ENCODE measurements at regions not wholly inside any gene's neighbourhood (a gene's known extent, or its start where the extent isn't known, plus 50 kb on each side); places are given as distances from the start of the nearest gene placed in this dataset.

GRCh38 chr12:74614426-74614825 lies 76.8 kb downstream of the ATXN7L3B start:
- CTCF ChIA-PET = no interaction called here
- POLR2A ChIA-PET = no interaction called here

GRCh38 chr12:74619084-74619483 lies 81.4 kb downstream of the ATXN7L3B start:
- Mint-ChIP-seq H3K9me3 (no peaks in the 10 kb centered on the region), H3K4me3 (no peak overlapping the region), H3K27ac (no peak overlapping the region), H3K36me3 (no peaks in the 10 kb centered on the region), H3K27me3 (no peaks in the 10 kb centered on the region), H3K4me1 (no peaks in the 10 kb centered on the region)
- ATAC-seq (no peak), DNase-seq (no peak)
- H3K4me1 ChIP-seq (ENCODE audit: control insufficient read depth in 2 of 2, insufficient read depth in 2 of 2, low read length in 2 of 2) = no peaks in the 10 kb centered on the region
- intact Hi-C loops (cut with micrococcal nuclease) = no loop called here
- no peak overlapping the region for H3K27ac ChIP-seq (ENCODE audit: low read depth, low read length)
- CTCF ChIA-PET = no interaction called here
- POLR2A ChIA-PET = no interaction called here
- no peaks in the 10 kb centered on the region for H3K27me3 ChIP-seq (ENCODE audit: control insufficient read depth in 2 of 2, insufficient read depth in 2 of 2, low read length in 2 of 2)
- no peaks in the 10 kb centered on the region for H3K36me3 ChIP-seq (ENCODE audit: control insufficient read depth in 2 of 3, insufficient read depth in 3 of 3, low read length in 3 of 3)
- H3K4me3 ChIP-seq (ENCODE audit: low read length) = no peak overlapping the region
- H3K9me3 ChIP-seq (ENCODE audit: control insufficient read depth in 2 of 3, low read length in 3 of 3) = no peaks in the 10 kb centered on the region

More at GRCh38 chr12:74614426-74614825, 76.8 kb downstream of the ATXN7L3B start:
- H3K36me3 Mint-ChIP-seq = no peaks in the 10 kb centered on the region
- H3K27me3 Mint-ChIP-seq = no peaks in the 10 kb centered on the region
- Histone ChIP-seq H3K9me3 (ENCODE audit: control insufficient read depth in 2 of 3, low read length in 3 of 3) (no peaks in the 10 kb centered on the region), H3K27me3 (ENCODE audit: control insufficient read depth in 2 of 2, insufficient read depth in 2 of 2, low read length in 2 of 2) (no peaks in the 10 kb centered on the region), H3K4me3 (ENCODE audit: low read length) (no peak overlapping the region), H3K36me3 (ENCODE audit: control insufficient read depth in 2 of 3, insufficient read depth in 3 of 3, low read length in 3 of 3) (no peaks in the 10 kb centered on the region), H3K4me1 (ENCODE audit: control insufficient read depth in 2 of 2, insufficient read depth in 2 of 2, low read length in 2 of 2) (no peaks in the 10 kb centered on the region), H3K27ac (ENCODE audit: low read depth, low read length) (no peak overlapping the region)
- H3K27ac Mint-ChIP-seq = no peak overlapping the region
- H3K4me3 Mint-ChIP-seq = no peak overlapping the region
- no peaks in the 10 kb centered on the region for H3K9me3 Mint-ChIP-seq
- no peak for ATAC-seq
- no peak for DNase-seq
- no peaks in the 10 kb centered on the region for H3K4me1 Mint-ChIP-seq
- intact Hi-C loops (cut with micrococcal nuclease) = no loop called here

GRCh38 chr12:74619884-74620283 lies 82.2 kb downstream of the ATXN7L3B start:
- Mint-ChIP-seq H3K9me3 (no peaks in the 10 kb centered on the region), H3K36me3 (no peaks in the 10 kb centered on the region), H3K4me1 (no peaks in the 10 kb centered on the region), H3K27me3 (no peaks in the 10 kb centered on the region), H3K27ac (no peak overlapping the region), H3K4me3 (no peak overlapping the region)
- H3K9me3 ChIP-seq (ENCODE audit: control insufficient read depth in 2 of 3, low read length in 3 of 3) = no peaks in the 10 kb centered on the region
- H3K4me3 ChIP-seq (ENCODE audit: low read length) = no peak overlapping the region
- no peak overlapping the region for H3K27ac ChIP-seq (ENCODE audit: low read depth, low read length)
- no peaks in the 10 kb centered on the region for H3K36me3 ChIP-seq (ENCODE audit: control insufficient read depth in 2 of 3, insufficient read depth in 3 of 3, low read length in 3 of 3)
- DNase-seq = no peak
- no peaks in the 10 kb centered on the region for H3K4me1 ChIP-seq (ENCODE audit: control insufficient read depth in 2 of 2, insufficient read depth in 2 of 2, low read length in 2 of 2)
- no peaks in the 10 kb centered on the region for H3K27me3 ChIP-seq (ENCODE audit: control insufficient read depth in 2 of 2, insufficient read depth in 2 of 2, low read length in 2 of 2)
- no peak for ATAC-seq
- CTCF ChIA-PET = no interaction called here
- intact Hi-C loops (cut with micrococcal nuclease) = no loop called here
- POLR2A ChIA-PET = no interaction called here

GRCh38 chr12:74620921-74621320 lies 83.3 kb downstream of the ATXN7L3B start:
- no peak overlapping the region for H3K4me3 Mint-ChIP-seq
- Histone ChIP-seq H3K27me3 (ENCODE audit: control insufficient read depth in 2 of 2, insufficient read depth in 2 of 2, low read length in 2 of 2) (no peaks in the 10 kb centered on the region), H3K27ac (ENCODE audit: low read depth, low read length) (no peak overlapping the region), H3K4me1 (ENCODE audit: control insufficient read depth in 2 of 2, insufficient read depth in 2 of 2, low read length in 2 of 2) (no peaks in the 10 kb centered on the region), H3K36me3 (ENCODE audit: control insufficient read depth in 2 of 3, insufficient read depth in 3 of 3, low read length in 3 of 3) (no peaks in the 10 kb centered on the region), H3K9me3 (ENCODE audit: control insufficient read depth in 2 of 3, low read length in 3 of 3) (no peaks in the 10 kb centered on the region), H3K4me3 (ENCODE audit: low read length) (no peak overlapping the region)
- H3K4me1 Mint-ChIP-seq = no peaks in the 10 kb centered on the region
- no peak overlapping the region for H3K27ac Mint-ChIP-seq
- no peaks in the 10 kb centered on the region for H3K36me3 Mint-ChIP-seq
- no peaks in the 10 kb centered on the region for H3K9me3 Mint-ChIP-seq
- intact Hi-C loops (cut with micrococcal nuclease) = no loop called here
- ATAC-seq = no peak
- no peaks in the 10 kb centered on the region for H3K27me3 Mint-ChIP-seq
- no peak for DNase-seq
- ChIA-PET CTCF (no interaction called here), POLR2A (no interaction called here)

GRCh38 chr12:74624201-74624600 lies 86.6 kb downstream of the ATXN7L3B start:
- H3K36me3 Mint-ChIP-seq = no peaks in the 10 kb centered on the region

GRCh38 chr12:74626397-74626796 lies 88.8 kb downstream of the ATXN7L3B start:
- ChIA-PET CTCF (no interaction called here), POLR2A (no interaction called here)
- H3K9me3 Mint-ChIP-seq = peaks cover 0 to 14% (median 2%) of the 10 kb centered on the region in 11 donors
- no peak overlapping the region for H3K4me3 Mint-ChIP-seq
- intact Hi-C loops (cut with micrococcal nuclease) = no loop called here
- Histone ChIP-seq H3K27ac (ENCODE audit: low read depth, low read length) (no peak overlapping the region), H3K4me3 (ENCODE audit: low read length) (no peak overlapping the region), H3K9me3 (ENCODE audit: control insufficient read depth in 2 of 3, low read length in 3 of 3) (no peaks in the 10 kb centered on the region), H3K36me3 (ENCODE audit: control insufficient read depth in 2 of 3, insufficient read depth in 3 of 3, low read length in 3 of 3) (no peaks in the 10 kb centered on the region), H3K27me3 (ENCODE audit: control insufficient read depth in 2 of 2, insufficient read depth in 2 of 2, low read length in 2 of 2) (no peaks in the 10 kb centered on the region), H3K4me1 (ENCODE audit: control insufficient read depth in 2 of 2, insufficient read depth in 2 of 2, low read length in 2 of 2) (no peaks in the 10 kb centered on the region)
- H3K36me3 Mint-ChIP-seq = no peaks in the 10 kb centered on the region
- no peaks in the 10 kb centered on the region for H3K27me3 Mint-ChIP-seq
- H3K4me1 Mint-ChIP-seq = no peaks in the 10 kb centered on the region
- H3K27ac Mint-ChIP-seq = no peak overlapping the region
- ATAC-seq = no peak
- DNase-seq = no peak

More at GRCh38 chr12:74624201-74624600, 86.6 kb downstream of the ATXN7L3B start:
- Histone ChIP-seq H3K27me3 (ENCODE audit: control insufficient read depth in 2 of 2, insufficient read depth in 2 of 2, low read length in 2 of 2) (no peaks in the 10 kb centered on the region), H3K4me1 (ENCODE audit: control insufficient read depth in 2 of 2, insufficient read depth in 2 of 2, low read length in 2 of 2) (no peaks in the 10 kb centered on the region), H3K27ac (ENCODE audit: low read depth, low read length) (no peak overlapping the region), H3K9me3 (ENCODE audit: control insufficient read depth in 2 of 3, low read length in 3 of 3) (no peaks in the 10 kb centered on the region), H3K36me3 (ENCODE audit: control insufficient read depth in 2 of 3, insufficient read depth in 3 of 3, low read length in 3 of 3) (no peaks in the 10 kb centered on the region), H3K4me3 (ENCODE audit: low read length) (no peak overlapping the region)
- POLR2A ChIA-PET = no interaction called here
- H3K27me3 Mint-ChIP-seq = no peaks in the 10 kb centered on the region
- CTCF ChIA-PET = no interaction called here
- no peaks in the 10 kb centered on the region for H3K4me1 Mint-ChIP-seq
- no peak overlapping the region for H3K27ac Mint-ChIP-seq
- ATAC-seq (no peak), DNase-seq (no peak)
- intact Hi-C loops (cut with micrococcal nuclease) = no loop called here
- H3K4me3 Mint-ChIP-seq = no peak overlapping the region
- peaks cover 0 to 2% (median 0%) of the 10 kb centered on the region in 11 donors for H3K9me3 Mint-ChIP-seq

- DNase-seq (no peak), ATAC-seq (no peak)
- POLR2A ChIA-PET = no interaction called here
- Histone ChIP-seq H3K4me3 (ENCODE audit: low read length) (no peak overlapping the region), H3K27me3 (ENCODE audit: control insufficient read depth in 2 of 2, insufficient read depth in 2 of 2, low read length in 2 of 2) (no peaks in the 10 kb centered on the region), H3K4me1 (ENCODE audit: control insufficient read depth in 2 of 2, insufficient read depth in 2 of 2, low read length in 2 of 2) (no peaks in the 10 kb centered on the region), H3K9me3 (ENCODE audit: control insufficient read depth in 2 of 3, low read length in 3 of 3) (no peaks in the 10 kb centered on the region), H3K36me3 (ENCODE audit: control insufficient read depth in 2 of 3, insufficient read depth in 3 of 3, low read length in 3 of 3) (no peaks in the 10 kb centered on the region), H3K27ac (ENCODE audit: low read depth, low read length) (no peak overlapping the region)
- Mint-ChIP-seq H3K27me3 (peaks cover 0 to 6% (median 0%) of the 10 kb centered on the region in 5 donors), H3K9me3 (peaks cover 0 to 10% (median 0%) of the 10 kb centered on the region in 11 donors), H3K4me3 (no peak overlapping the region), H3K36me3 (no peaks in the 10 kb centered on the region), H3K27ac (no peak overlapping the region), H3K4me1 (no peaks in the 10 kb centered on the region)
- intact Hi-C loops (cut with micrococcal nuclease) = no loop called here
- CTCF ChIA-PET = no interaction called here
Observed at GRCh38 chr12:74641262-74641661, 103.6 kb downstream of the ATXN7L3B start.
